ENCODE measurements at regions not wholly inside any gene's neighbourhood (a gene's known extent, or its start where the extent isn't known, plus 50 kb on each side); places are given as distances from the start of the nearest gene placed in this dataset.

GRCh38 chr14:86774916-86775315 lies 1218.1 kb downstream of the GALC start:
- TF ChIP-seq EZH2 (IDR thresholded peaks at IDR 0.05): no peak
- TF ChIP-seq, protein P1, sequence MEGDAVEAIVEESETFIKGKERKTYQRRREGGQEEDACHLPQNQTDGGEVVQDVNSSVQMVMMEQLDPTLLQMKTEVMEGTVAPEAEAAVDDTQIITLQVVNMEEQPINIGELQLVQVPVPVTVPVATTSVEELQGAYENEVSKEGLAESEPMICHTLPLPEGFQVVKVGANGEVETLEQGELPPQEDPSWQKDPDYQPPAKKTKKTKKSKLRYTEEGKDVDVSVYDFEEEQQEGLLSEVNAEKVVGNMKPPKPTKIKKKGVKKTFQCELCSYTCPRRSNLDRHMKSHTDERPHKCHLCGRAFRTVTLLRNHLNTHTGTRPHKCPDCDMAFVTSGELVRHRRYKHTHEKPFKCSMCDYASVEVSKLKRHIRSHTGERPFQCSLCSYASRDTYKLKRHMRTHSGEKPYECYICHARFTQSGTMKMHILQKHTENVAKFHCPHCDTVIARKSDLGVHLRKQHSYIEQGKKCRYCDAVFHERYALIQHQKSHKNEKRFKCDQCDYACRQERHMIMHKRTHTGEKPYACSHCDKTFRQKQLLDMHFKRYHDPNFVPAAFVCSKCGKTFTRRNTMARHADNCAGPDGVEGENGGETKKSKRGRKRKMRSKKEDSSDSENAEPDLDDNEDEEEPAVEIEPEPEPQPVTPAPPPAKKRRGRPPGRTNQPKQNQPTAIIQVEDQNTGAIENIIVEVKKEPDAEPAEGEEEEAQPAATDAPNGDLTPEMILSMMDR (IDR thresholded peaks at IDR 0.05): no peak

All from neural progenitor cell (in vitro differentiated cells).